Effector memory CD8-positive, alpha-beta T cell (primary cell): ENCODE measurements at regions not wholly inside any gene's neighbourhood (a gene's known extent, or its start where the extent isn't known, plus 50 kb on each side); places are given as distances from the start of the nearest gene placed in this dataset.

Experiments
- ATAC-seq: fragments of 150-1000 bp; cut with Tn5 transposase; replicated peaks from 2 replicates; pipeline ENCODE4 v1.10.0; 2021; ENCODE audit warnings: mild to moderate bottlenecking, moderate library complexity
- DNase-seq, 3 experiments: peaks; one replicate each; pipeline ENCODE4 v3.0.0; 2021
- H3K27ac Mint-ChIP-seq, 2 donors: one replicate each; pipeline ENCODE4 v1.8.0; 2022; ENCODE audit warnings: mild to moderate bottlenecking in 2 of 2, mixed read lengths in 2 of 2, moderate library complexity in 2 of 2
- H3K27me3 Mint-ChIP-seq, 2 donors: one replicate each; pipeline ENCODE4 v1.8.0; 2022; ENCODE audit warnings: mixed read lengths in 2 of 2
- H3K36me3 Mint-ChIP-seq: one replicate; pipeline ENCODE4 v1.8.0; 2022; ENCODE audit warnings: mild to moderate bottlenecking, moderate library complexity, mixed read lengths; ENCODE audit not compliant: insufficient read depth
- H3K4me1 Mint-ChIP-seq, 2 donors: one replicate each; pipeline ENCODE4 v1.8.0; 2022; ENCODE audit warnings: low read depth in 2 of 2, mixed read lengths in 2 of 2
- H3K4me3 Mint-ChIP-seq, 2 donors: one replicate each; pipeline ENCODE4 v1.8.0; 2022; ENCODE audit warnings: mild to moderate bottlenecking in 2 of 2, mixed read lengths in 2 of 2, moderate library complexity in 2 of 2
- H3K9me3 Mint-ChIP-seq, 2 donors: one replicate each; pipeline ENCODE4 v1.8.0; 2022; ENCODE audit warnings: mixed read lengths in 2 of 2

DNA sequence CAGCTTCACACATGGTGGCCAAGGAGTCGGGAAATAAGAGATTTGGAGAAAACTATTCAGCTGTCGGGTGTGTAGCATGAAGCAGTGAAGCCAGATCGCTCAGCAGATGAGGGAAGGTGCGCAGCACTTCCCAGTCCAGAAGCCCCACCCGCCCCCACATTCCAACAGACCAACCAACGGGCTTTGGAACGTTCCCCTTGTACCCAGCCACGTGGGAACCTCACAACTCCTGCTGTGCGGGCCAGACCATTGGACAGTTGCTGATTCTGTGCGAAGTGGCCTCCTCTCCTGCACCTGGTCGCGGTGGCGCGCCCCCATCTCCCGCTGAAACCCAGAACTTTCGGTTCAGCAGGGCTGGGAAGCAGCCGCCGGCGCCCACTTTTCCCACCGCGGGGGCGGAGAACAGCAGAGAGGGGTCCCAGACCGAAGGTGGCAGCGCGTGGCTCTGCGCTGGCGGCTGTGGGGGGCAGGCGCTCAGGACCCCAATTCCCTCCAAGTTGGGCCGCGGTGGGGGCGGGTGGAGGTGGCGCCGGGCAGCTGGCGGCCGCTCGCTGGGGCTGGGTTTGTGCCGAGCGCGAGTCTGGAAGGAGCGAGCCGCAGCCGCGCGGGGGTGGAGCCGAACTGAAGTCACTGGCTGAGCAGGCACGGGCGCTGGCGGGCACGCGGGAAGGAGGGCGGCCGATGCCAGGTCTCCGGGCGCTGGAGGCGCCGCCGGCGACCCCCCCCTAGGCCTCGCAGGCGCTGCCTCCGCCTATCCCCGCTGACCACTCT, 1301.5 kb upstream of the SORCS1 start:
- Mint-ChIP-seq H3K4me1 (no peaks in the 10 kb centered on the region), H3K9me3 (peaks cover 3 to 5% of the 10 kb centered on the region in 2 donors), H3K4me3 (no peak overlapping the region), H3K27me3 (no peaks in the 10 kb centered on the region), H3K36me3 (no peaks in the 10 kb centered on the region), H3K27ac (no peak overlapping the region)
- DNase-seq, result no peak
- no peak for ATAC-seq

DNA sequence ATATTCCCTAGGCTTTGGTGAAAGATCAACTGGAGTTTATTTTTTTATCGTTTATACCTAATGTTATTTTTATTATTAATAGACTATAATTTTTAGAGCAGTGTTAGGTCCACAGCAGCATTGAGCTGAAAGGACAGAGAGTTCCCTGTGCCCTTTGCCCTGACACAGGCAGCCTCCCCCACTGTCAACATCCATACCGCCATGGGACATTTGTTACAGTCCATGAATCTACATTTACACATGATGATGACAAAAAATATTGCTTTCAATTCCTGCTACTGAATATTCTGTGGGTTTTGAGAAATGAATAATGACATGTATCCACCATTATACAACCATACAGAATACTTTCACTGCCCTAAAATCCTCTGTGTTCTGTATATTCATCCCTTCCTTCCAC, 1297.5 kb upstream of the SORCS1 start:
- H3K27ac Mint-ChIP-seq, result no peak overlapping the region
- H3K9me3 Mint-ChIP-seq, result peaks cover 0 to 5% of the 10 kb centered on the region in 2 donors
- no peaks in the 10 kb centered on the region for H3K27me3 Mint-ChIP-seq
- ATAC-seq (no peak), DNase-seq (no peak)
- no peak overlapping the region for H3K4me3 Mint-ChIP-seq
- H3K36me3 Mint-ChIP-seq, result no peaks in the 10 kb centered on the region
- H3K4me1 Mint-ChIP-seq, result no peaks in the 10 kb centered on the region

DNA sequence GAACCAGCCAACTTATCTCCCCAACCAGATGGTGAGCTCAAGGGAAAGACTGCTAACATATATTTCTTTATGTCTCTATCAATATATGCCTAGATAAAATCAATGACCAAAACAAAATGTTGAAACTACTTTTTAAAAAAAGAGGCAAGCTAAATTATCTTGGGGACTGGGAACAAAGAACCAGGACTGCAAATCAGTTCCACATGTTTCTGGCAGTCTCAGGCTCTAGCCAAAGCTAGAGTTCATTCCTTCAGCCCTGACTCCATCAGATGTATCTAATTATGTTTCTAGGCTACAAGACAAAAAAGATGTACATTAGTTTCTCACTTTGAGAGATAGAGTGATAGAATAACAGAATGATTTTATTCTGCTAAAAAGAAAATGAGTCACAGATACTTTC, 1290.3 kb upstream of the SORCS1 start:
- Mint-ChIP-seq H3K4me3 (no peak overlapping the region), H3K27ac (no peak overlapping the region), H3K9me3 (peaks cover 7 to 20% of the 10 kb centered on the region in 2 donors), H3K4me1 (no peaks in the 10 kb centered on the region), H3K27me3 (no peaks in the 10 kb centered on the region), H3K36me3 (no peaks in the 10 kb centered on the region)
- no peak for ATAC-seq
- no peak for DNase-seq

DNA sequence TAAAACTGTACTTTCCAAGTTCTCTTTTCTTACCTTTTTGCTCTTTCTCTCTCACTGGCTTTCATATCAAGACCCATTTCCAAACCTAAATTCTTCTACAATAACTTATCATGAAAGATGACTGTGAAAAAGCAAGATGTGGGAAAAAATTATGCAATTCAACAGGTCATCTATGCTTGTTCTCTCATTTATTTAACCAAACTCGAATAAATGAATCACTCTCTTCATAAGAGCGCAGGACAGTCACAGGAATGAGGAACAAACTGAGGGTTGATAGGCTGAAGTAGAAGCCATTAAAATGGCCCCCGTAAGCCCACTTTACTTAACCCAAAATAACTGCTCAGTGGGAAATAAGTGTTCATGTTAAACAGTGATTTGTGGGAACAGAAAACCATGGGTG, 1289.7 kb upstream of the SORCS1 start:
- no peak for ATAC-seq
- H3K36me3 Mint-ChIP-seq, result no peaks in the 10 kb centered on the region
- H3K4me3 Mint-ChIP-seq, result no peak overlapping the region
- H3K9me3 Mint-ChIP-seq, result peaks cover 7 to 23% of the 10 kb centered on the region in 2 donors
- no peak overlapping the region for H3K27ac Mint-ChIP-seq
- H3K4me1 Mint-ChIP-seq, result no peaks in the 10 kb centered on the region
- no peak for DNase-seq
- no peaks in the 10 kb centered on the region for H3K27me3 Mint-ChIP-seq

DNA sequence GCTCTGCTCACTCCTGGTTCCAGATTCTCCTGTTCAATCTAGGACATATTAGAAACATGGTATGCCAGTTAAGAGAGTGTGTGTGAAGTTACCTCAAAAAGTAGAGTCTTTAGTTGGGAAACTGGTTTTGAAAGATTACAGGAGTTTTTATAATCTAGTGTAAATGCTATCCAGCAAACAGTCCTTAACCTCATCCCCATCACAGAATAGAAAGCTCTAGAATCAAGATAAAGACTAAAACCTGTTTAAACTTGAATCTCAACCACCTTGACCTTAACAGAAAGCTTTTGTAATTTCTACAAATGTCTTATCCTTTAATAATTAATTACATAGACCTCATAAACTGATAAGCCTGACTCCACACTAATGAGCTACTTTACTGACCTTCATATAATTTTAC, 1288.7 kb upstream of the SORCS1 start:
- H3K36me3 Mint-ChIP-seq, result no peaks in the 10 kb centered on the region
- no peak for DNase-seq
- H3K9me3 Mint-ChIP-seq, result peaks cover 7 to 23% of the 10 kb centered on the region in 2 donors
- H3K4me3 Mint-ChIP-seq, result no peak overlapping the region
- H3K4me1 Mint-ChIP-seq, result no peaks in the 10 kb centered on the region
- no peaks in the 10 kb centered on the region for H3K27me3 Mint-ChIP-seq
- ATAC-seq, result no peak
- no peak overlapping the region for H3K27ac Mint-ChIP-seq

DNA sequence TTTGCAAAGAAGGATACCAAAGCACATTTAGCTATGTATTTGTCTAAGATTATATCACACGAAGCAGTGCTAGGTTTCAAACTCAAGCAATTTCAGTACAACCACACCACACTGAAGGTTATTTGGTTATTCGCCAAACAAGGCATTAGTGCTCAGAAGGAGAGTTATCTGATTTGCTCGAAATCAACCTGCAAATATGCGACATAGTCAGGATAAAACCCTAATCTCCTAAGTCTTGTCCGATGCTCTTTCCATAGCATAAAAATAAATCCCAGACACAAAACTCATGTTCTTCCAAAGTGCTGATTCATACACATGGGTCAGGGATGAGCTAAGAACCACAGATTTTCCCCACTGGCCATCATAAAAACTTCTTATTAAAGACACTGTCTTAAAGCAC, 1288.0 kb upstream of the SORCS1 start:
- no peak for DNase-seq
- ATAC-seq, result no peak
- Mint-ChIP-seq H3K36me3 (no peaks in the 10 kb centered on the region), H3K27me3 (no peaks in the 10 kb centered on the region), H3K9me3 (peaks cover 7 to 23% of the 10 kb centered on the region in 2 donors), H3K27ac (no peak overlapping the region), H3K4me1 (no peaks in the 10 kb centered on the region), H3K4me3 (no peak overlapping the region)

DNA sequence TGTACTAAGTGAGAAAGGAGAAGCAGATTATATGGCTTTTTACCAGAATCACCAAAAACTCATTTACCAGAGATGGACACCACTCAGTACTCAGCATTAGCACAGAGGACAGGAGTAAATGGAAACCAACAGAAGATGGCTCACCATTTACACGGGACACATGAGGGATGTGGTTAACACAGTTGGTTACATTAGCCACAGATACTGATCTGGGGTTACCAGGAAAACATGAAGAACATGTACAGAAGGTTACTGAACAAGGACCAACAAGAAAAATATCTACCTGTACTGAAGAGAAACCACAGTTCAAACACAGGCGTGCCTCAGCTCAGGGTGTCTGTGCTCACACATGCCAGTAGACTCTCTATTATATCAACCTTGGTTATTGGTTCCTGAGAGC, 1285.8 kb upstream of the SORCS1 start:
- peaks cover 4 to 23% of the 10 kb centered on the region in 2 donors for H3K9me3 Mint-ChIP-seq
- H3K27me3 Mint-ChIP-seq, result no peaks in the 10 kb centered on the region
- H3K4me1 Mint-ChIP-seq, result no peaks in the 10 kb centered on the region
- no peak overlapping the region for H3K27ac Mint-ChIP-seq
- ATAC-seq (no peak), DNase-seq (no peak)
- H3K36me3 Mint-ChIP-seq, result no peaks in the 10 kb centered on the region
- H3K4me3 Mint-ChIP-seq, result no peak overlapping the region

DNA sequence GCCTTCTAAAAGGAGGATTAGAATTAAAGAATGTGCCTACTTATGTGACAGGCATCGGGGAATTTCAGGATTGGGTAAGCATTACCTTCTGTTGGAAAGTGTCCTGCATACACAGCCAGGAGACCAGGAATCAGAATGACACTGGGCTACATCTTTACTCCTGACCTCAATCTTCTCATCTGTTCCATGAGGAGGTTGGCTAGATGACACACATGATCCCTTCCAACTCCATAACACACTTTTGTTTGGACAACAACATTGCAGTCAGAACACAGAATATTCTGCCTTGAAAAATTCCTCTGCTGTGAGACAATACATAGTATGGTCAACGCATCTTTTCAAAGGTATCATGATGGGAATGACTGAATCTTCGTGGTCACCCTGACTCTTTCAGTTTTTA, 1281.2 kb upstream of the SORCS1 start:
- H3K9me3 Mint-ChIP-seq, result peaks cover 5 to 7% of the 10 kb centered on the region in 2 donors
- H3K4me3 Mint-ChIP-seq, result no peak overlapping the region
- DNase-seq (no peak), ATAC-seq (no peak)
- H3K4me1 Mint-ChIP-seq, result no peaks in the 10 kb centered on the region
- H3K36me3 Mint-ChIP-seq, result no peaks in the 10 kb centered on the region
- H3K27ac Mint-ChIP-seq, result no peak overlapping the region
- no peaks in the 10 kb centered on the region for H3K27me3 Mint-ChIP-seq

DNA sequence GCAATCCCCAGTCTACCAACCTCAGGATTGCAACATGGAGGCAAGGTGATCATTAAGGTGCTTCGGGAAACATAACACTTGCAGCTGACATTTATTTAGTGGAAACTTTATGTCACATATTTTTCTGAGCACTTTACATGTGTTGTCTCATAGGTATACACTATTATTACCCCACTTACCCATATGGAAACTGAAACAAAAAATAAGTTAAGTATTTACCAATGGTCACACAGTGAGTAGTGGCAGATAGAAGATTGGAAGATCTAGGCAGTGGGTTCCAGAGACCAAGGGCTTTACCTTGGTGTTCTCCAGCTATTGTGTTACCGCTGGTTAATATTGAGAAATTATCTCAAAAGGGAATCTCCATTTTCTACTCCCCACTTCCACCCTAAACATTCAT, 1279.1 kb upstream of the SORCS1 start:
- Mint-ChIP-seq H3K4me3 (no peak overlapping the region), H3K4me1 (no peaks in the 10 kb centered on the region), H3K36me3 (no peaks in the 10 kb centered on the region), H3K27me3 (no peaks in the 10 kb centered on the region), H3K27ac (no peak overlapping the region), H3K9me3 (peaks cover 5 to 17% of the 10 kb centered on the region in 2 donors)
- DNase-seq (no peak), ATAC-seq (no peak)

DNA sequence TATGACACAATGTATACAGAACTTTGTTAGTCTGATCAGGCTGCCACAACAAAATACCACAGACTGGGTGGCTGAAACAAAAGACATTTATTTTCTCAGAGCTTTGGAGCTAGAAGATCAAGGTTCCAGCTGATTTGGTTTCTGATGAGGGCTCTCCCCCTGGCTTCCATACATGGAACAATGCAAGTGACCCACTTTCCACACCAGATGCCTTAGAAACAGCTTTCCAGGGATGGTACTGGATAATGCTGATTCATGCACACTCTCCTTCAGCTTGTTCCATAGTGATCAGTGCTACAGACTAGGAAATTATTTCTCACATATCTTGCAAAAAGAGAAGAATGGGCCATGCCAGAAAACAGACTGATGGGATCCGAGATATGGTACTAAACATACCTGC, 1274.9 kb upstream of the SORCS1 start:
- DNase-seq, result no peak
- H3K27ac Mint-ChIP-seq, result no peak overlapping the region
- no peak overlapping the region for H3K4me3 Mint-ChIP-seq
- H3K36me3 Mint-ChIP-seq, result no peaks in the 10 kb centered on the region
- H3K9me3 Mint-ChIP-seq, result peaks cover 11 to 29% of the 10 kb centered on the region in 2 donors
- no peaks in the 10 kb centered on the region for H3K4me1 Mint-ChIP-seq
- no peak for ATAC-seq
- no peaks in the 10 kb centered on the region for H3K27me3 Mint-ChIP-seq

DNA sequence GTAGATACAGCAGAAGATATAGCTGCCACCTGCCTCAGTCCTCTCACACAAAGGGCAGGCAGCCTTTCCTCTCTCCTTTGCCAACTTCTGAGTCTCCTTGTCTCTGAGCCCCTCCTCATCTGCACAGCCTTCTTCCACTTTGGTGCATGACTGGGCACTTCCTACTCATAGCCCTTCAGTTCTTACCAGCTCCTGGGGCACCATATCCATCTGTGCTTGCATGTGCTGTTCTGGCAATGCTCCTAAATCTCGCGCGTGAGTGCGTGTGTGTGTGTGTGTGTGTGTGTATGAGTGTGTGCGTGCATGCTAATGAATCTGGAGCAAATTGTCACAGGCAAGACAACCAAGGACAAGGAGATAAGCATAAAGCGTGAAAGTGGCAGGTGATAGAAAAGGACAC, 1271.6 kb upstream of the SORCS1 start:
- no peaks in the 10 kb centered on the region for H3K4me1 Mint-ChIP-seq
- no peak for ATAC-seq
- peaks cover 16 to 47% of the 10 kb centered on the region in 2 donors for H3K9me3 Mint-ChIP-seq

DNA sequence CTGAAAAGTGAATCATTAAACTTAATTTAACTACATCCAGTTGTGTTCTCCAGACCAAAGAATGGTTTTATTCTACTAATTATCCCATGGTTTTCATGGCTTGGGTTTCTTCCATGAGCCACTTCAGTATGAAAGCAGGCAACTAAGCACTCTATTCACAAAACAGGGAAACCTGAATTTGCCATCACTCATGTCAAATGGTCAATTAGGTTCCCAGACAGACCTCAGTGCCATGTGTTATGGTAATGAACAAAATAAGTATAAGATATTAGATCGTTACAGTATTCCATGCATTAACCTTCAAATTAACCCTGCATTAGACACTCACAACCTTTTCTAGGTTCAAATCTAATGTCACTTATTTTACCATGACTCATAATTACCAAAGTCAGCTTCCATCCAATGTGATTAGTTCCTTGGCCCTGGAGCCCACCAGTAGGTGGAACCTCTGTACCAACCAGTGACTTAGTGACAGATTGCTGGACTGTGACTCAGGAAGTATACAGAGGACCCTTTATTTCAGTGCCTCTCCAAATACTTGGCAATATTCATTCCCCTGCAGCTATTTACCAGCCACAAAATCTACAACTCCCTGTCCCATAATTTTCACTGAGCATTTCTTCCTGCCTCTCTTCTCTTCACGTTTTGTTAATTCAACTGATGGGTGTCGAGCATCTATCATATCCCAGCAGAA, 1270.2 kb upstream of the SORCS1 start:
- DNase-seq (no peak), ATAC-seq (no peak)
- H3K4me3 Mint-ChIP-seq, result no peak overlapping the region
- no peaks in the 10 kb centered on the region for H3K36me3 Mint-ChIP-seq
- no peak overlapping the region for H3K27ac Mint-ChIP-seq
- peaks cover 19 to 38% of the 10 kb centered on the region in 2 donors for H3K9me3 Mint-ChIP-seq
- no peaks in the 10 kb centered on the region for H3K4me1 Mint-ChIP-seq
- no peaks in the 10 kb centered on the region for H3K27me3 Mint-ChIP-seq

More for the DNA sequence above, 1271.6 kb upstream of the SORCS1 start:
- no peaks in the 10 kb centered on the region for H3K36me3 Mint-ChIP-seq
- no peak for DNase-seq
- H3K27me3 Mint-ChIP-seq, result no peaks in the 10 kb centered on the region
- no peak overlapping the region for H3K27ac Mint-ChIP-seq
- no peak overlapping the region for H3K4me3 Mint-ChIP-seq

DNA sequence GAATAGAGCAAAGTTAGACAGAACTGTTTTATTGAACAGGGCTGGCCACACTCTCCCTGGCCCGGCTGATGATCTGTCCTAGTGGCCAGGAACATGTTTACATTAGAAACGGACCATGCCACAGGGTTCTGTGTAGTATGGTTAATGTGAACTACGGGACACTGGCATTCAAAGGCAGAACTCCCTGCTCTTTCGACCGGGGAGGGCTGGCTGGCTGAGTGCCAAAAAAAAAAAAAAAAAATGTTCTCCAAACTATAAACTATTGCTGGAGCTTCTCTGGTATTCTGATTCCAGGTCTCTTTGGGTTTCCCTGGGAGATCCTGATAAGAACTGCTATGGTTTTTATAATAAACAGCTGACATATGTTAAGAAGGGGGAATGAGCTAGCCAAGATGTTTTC, 1262.6 kb upstream of the SORCS1 start:
- no peaks in the 10 kb centered on the region for H3K27me3 Mint-ChIP-seq
- no peak for DNase-seq
- no peaks in the 10 kb centered on the region for H3K4me1 Mint-ChIP-seq
- no peaks in the 10 kb centered on the region for H3K36me3 Mint-ChIP-seq
- ATAC-seq, result no peak
- no peak overlapping the region for H3K27ac Mint-ChIP-seq
- peaks cover 10 to 19% of the 10 kb centered on the region in 2 donors for H3K9me3 Mint-ChIP-seq
- H3K4me3 Mint-ChIP-seq, result no peak overlapping the region

DNA sequence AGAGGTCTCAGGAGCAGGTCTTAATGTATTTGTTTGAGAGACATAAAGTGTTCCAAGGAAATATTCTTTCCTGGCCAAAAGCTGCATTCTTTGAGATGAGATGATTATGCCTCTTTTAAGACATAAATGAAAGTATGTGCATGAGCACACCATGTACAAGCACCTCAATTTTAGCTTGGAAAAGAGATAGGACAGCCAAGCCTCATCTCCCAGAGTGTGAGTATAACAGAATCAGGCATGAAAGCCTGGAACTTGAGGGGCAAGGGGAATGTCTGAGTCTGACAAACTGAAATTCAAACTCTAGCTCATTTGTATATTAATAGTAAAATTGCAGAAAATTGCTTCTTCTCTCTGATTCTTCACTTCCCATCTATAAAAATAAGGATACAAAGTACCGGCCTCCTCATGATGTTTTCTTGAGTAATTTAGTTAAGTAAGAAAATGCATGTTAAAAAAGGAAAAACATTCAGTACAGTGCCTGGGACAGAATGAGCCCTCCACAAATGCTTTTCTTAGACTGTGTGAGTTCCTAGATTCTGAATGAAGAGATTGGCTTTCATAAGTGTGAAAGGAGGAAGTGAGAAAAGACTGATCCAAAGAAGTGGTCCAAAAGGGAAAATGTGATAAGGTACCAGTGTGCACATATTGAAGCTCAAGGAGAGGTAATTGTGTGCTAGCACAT, 1260.9 kb upstream of the SORCS1 start:
- DNase-seq (no peak), ATAC-seq (no peak)
- Mint-ChIP-seq H3K27ac (no peak overlapping the region), H3K4me1 (no peaks in the 10 kb centered on the region), H3K4me3 (no peak overlapping the region), H3K27me3 (no peaks in the 10 kb centered on the region), H3K36me3 (no peaks in the 10 kb centered on the region), H3K9me3 (peaks cover 8 to 13% of the 10 kb centered on the region in 2 donors)
